ENCODE measurements at regions not wholly inside any gene's neighbourhood (a gene's known extent, or its start where the extent isn't known, plus 50 kb on each side); places are given as distances from the start of the nearest gene placed in this dataset.

- Histone ChIP-seq H3K4me2 (ENCODE audit: low read depth, low read length, poor library complexity, severe bottlenecking) (no peak overlapping the region), H3K9me2 (replicated peaks; ENCODE audit: insufficient read depth, low read length) (no peaks in the 10 kb centered on the region), H3K9me3 (ENCODE audit: low read length) (peaks cover 3% of the 10 kb centered on the region), H3K4me1 (ENCODE audit: low read length) (no peaks in the 10 kb centered on the region), H2AFZ (ENCODE audit: low read length) (no peak overlapping the region), H3K9ac (ENCODE audit: low read length) (no peak overlapping the region), H3K36me3 (ENCODE audit: insufficient read depth, low read length) (no peaks in the 10 kb centered on the region; the same call in 1 of the 2 replicates), H3K79me2 (ENCODE audit: low read length) (no peaks in the 10 kb centered on the region), H3K4me3 (ENCODE audit: low read length) (no peak overlapping the region), H3K27me3 (ENCODE audit: low read length) (no peaks in the 10 kb centered on the region), H4K20me1 (ENCODE audit: insufficient read depth, low read depth, low read length) (no peaks in the 10 kb centered on the region), H3K27ac (ENCODE audit: low read length) (no peak overlapping the region)
- DNase-seq = no peak
These were observed 639.4 kb downstream of the ACTR3B start for GRCh38 chr7:153398789-153399553.

DNA sequence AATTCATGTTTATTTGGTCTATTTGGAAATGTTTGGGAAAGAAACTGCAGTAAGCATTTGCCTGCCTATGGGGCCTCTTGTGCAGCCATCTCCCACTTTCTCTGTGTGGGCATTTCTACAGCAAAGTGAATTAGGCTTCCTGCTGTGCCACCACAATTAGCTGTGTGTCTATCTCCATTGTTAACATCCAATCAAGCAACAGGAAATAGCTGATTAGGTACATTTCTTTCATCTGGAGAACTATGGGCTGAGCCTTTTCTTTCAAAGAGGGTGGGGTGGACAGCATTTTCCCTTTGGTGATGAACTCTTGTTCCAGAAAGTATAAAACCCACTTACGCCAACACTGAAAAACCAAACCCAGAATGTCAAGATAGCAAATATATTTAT is 640.0 kb downstream of the ACTR3B start:
- H2AFZ ChIP-seq (ENCODE audit: low read length) = no peak overlapping the region
- no peaks in the 10 kb centered on the region for H3K9me2 ChIP-seq (replicated peaks; ENCODE audit: insufficient read depth, low read length)
- no peak for DNase-seq
- no peak overlapping the region for H3K9ac ChIP-seq (ENCODE audit: low read length)
- H4K20me1 ChIP-seq (ENCODE audit: insufficient read depth, low read depth, low read length) = no peaks in the 10 kb centered on the region
- no peaks in the 10 kb centered on the region for H3K9me3 ChIP-seq (ENCODE audit: low read length)
- no peak overlapping the region for H3K4me2 ChIP-seq (ENCODE audit: low read depth, low read length, poor library complexity, severe bottlenecking)
- no peaks in the 10 kb centered on the region for H3K27me3 ChIP-seq (ENCODE audit: low read length)
- H3K4me3 ChIP-seq (ENCODE audit: low read length) = no peak overlapping the region
- no peaks in the 10 kb centered on the region for H3K4me1 ChIP-seq (ENCODE audit: low read length)
- H3K27ac ChIP-seq (ENCODE audit: low read length) = no peak overlapping the region
- H3K79me2 ChIP-seq (ENCODE audit: low read length) = no peaks in the 10 kb centered on the region
- H3K36me3 ChIP-seq (ENCODE audit: insufficient read depth, low read length) = no peaks in the 10 kb centered on the region

DNA sequence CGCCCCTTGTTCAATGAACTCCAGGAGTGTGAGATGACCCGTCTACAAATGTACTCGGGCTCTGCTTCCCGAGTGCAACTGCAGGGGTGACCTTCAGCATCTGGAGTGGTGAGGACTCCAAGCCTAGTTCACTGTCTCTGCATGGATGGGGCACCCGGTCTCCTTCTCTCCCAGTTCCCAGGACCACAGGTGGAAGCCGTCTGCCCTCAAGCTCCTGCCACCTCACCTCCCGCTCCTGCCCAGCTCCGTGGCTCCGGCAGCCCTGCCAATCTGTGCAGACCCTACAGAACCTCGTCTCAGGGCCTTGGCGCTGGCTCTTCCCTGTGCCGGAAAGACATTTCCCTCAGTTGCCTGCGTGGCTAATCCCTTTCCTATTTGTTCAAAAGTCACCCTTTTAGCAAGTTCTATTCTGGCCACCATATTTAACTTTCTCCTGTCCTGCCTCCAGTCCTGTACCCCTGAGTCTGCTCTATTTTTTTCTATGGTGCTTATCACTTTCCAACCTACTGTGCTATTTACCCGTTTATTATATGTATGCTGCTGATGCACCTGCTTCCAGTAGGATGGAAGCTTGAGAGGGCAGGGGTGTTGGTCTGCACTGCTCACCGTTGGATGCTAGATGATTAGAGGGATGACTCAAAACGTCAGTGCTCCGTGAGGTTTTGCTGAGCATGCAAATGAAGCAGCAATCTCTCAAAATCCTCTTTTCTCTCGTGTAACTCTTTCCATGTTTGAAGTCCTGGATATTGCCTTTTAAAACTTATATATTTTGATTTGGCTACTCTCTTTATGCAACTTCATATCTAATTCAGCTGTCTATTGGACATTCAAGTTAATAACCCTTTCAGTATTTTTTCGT is 641.4 kb downstream of the ACTR3B start:
- Histone ChIP-seq H3K4me2 (ENCODE audit: low read depth, low read length, poor library complexity, severe bottlenecking) (no peak overlapping the region), H3K27me3 (ENCODE audit: low read length) (no peaks in the 10 kb centered on the region), H3K79me2 (ENCODE audit: low read length) (no peaks in the 10 kb centered on the region), H3K9ac (ENCODE audit: low read length) (no peak overlapping the region), H3K4me3 (ENCODE audit: low read length) (no peak overlapping the region), H2AFZ (ENCODE audit: low read length) (no peak overlapping the region), H3K27ac (ENCODE audit: low read length) (no peak overlapping the region), H3K36me3 (ENCODE audit: insufficient read depth, low read length) (no peaks in the 10 kb centered on the region), H3K9me2 (replicated peaks; ENCODE audit: insufficient read depth, low read length) (no peaks in the 10 kb centered on the region), H3K4me1 (ENCODE audit: low read length) (no peaks in the 10 kb centered on the region), H3K9me3 (ENCODE audit: low read length) (no peaks in the 10 kb centered on the region), H4K20me1 (ENCODE audit: insufficient read depth, low read depth, low read length) (no peaks in the 10 kb centered on the region)
- DNase-seq = no peak

GRCh38 chr7:153401795-153402720 is 642.5 kb downstream of the ACTR3B start:
- Histone ChIP-seq H3K27me3 (ENCODE audit: low read length) (no peaks in the 10 kb centered on the region), H3K9ac (ENCODE audit: low read length) (no peak overlapping the region), H3K27ac (ENCODE audit: low read length) (no peak overlapping the region), H3K4me2 (ENCODE audit: low read depth, low read length, poor library complexity, severe bottlenecking) (no peak overlapping the region), H2AFZ (ENCODE audit: low read length) (no peak overlapping the region), H3K79me2 (ENCODE audit: low read length) (no peaks in the 10 kb centered on the region), H3K4me3 (ENCODE audit: low read length) (no peak overlapping the region), H3K9me2 (replicated peaks; ENCODE audit: insufficient read depth, low read length) (no peaks in the 10 kb centered on the region), H3K36me3 (ENCODE audit: insufficient read depth, low read length) (no peaks in the 10 kb centered on the region), H4K20me1 (ENCODE audit: insufficient read depth, low read depth, low read length) (no peaks in the 10 kb centered on the region), H3K9me3 (ENCODE audit: low read length) (no peaks in the 10 kb centered on the region), H3K4me1 (ENCODE audit: low read length) (no peaks in the 10 kb centered on the region)
- no peak for DNase-seq

DNA sequence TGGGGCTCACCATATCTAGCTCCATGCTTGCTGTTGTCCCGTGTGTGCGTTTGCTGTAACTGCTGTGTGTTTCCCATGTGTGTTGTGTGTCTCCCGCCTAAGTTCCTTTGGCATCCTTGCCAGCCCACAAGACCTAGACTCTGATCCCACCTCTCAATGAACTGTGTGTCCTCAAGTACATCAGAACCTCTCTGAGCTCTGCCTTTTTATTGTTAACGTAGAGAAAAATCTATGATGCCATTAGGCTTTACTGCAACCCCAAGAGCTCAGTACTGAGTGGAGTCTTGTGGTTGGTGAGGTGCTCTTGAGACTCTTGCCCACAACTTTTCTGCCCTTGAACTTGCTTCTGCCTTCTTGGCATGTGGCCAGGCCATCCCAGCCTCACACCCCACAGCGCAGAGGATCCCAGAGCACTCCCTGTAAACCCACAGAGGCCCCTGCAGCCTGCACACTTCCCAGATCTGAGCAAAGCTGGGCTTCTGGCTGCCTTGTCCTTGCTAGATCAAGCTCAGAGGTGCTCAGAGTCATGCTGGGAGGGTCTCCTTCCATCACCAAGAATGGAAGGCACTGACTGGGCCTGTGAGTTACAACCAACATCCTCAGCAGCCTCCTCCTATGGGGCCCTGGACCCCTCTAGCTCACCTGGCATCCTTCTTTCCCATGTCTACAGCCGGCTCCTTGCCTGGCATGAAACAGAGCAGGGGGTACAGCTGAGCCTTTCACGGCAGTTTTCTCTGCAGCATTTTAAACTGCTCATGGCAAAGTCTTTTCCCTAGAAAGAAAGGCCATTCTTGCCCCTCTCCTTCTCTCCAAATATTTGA is 643.4 kb downstream of the ACTR3B start:
- Histone ChIP-seq H3K9me3 (ENCODE audit: low read length) (no peaks in the 10 kb centered on the region), H3K9me2 (replicated peaks; ENCODE audit: insufficient read depth, low read length) (no peaks in the 10 kb centered on the region), H3K36me3 (ENCODE audit: insufficient read depth, low read length) (no peaks in the 10 kb centered on the region), H3K9ac (ENCODE audit: low read length) (no peak overlapping the region), H3K4me3 (ENCODE audit: low read length) (no peak overlapping the region), H3K4me1 (ENCODE audit: low read length) (no peaks in the 10 kb centered on the region), H3K27me3 (ENCODE audit: low read length) (no peaks in the 10 kb centered on the region), H4K20me1 (ENCODE audit: insufficient read depth, low read depth, low read length) (no peaks in the 10 kb centered on the region), H3K79me2 (ENCODE audit: low read length) (no peaks in the 10 kb centered on the region), H3K27ac (ENCODE audit: low read length) (no peak overlapping the region), H2AFZ (ENCODE audit: low read length) (no peak overlapping the region), H3K4me2 (ENCODE audit: low read depth, low read length, poor library complexity, severe bottlenecking) (no peak overlapping the region)
- no peak for DNase-seq

DNA sequence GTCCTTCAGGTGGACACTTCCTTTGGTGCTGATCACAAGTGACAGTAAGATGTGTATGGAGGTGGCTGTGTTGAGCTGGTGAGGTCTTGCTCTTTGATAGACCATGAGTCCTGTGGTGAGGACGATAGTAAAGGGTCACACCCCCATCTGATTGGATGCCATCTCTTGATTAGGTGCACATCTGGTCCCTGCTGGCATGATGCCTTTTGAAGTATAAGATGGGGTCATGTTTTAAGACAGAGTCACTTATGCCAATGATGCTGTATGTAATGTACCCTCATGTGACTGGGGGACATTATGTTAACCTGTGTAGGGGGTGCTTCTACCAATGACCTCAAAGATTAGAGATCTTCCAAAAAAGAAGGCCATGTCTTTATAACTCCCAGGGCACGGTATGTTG is 644.6 kb downstream of the ACTR3B start:
- no peak overlapping the region for H3K4me2 ChIP-seq (ENCODE audit: low read depth, low read length, poor library complexity, severe bottlenecking)
- H3K4me1 ChIP-seq (ENCODE audit: low read length) = no peaks in the 10 kb centered on the region
- no peaks in the 10 kb centered on the region for H3K36me3 ChIP-seq (ENCODE audit: insufficient read depth, low read length)
- H3K4me3 ChIP-seq (ENCODE audit: low read length) = no peak overlapping the region
- H3K27me3 ChIP-seq (ENCODE audit: low read length) = no peaks in the 10 kb centered on the region
- no peaks in the 10 kb centered on the region for H3K9me3 ChIP-seq (ENCODE audit: low read length)
- H3K27ac ChIP-seq (ENCODE audit: low read length) = no peak overlapping the region
- no peak overlapping the region for H3K9ac ChIP-seq (ENCODE audit: low read length)
- DNase-seq = no peak
- H2AFZ ChIP-seq (ENCODE audit: low read length) = no peak overlapping the region
- no peaks in the 10 kb centered on the region for H3K9me2 ChIP-seq (replicated peaks; ENCODE audit: insufficient read depth, low read length)
- no peaks in the 10 kb centered on the region for H3K79me2 ChIP-seq (ENCODE audit: low read length)
- H4K20me1 ChIP-seq (ENCODE audit: insufficient read depth, low read depth, low read length) = no peaks in the 10 kb centered on the region

GRCh38 chr7:153404781-153405279 is 645.3 kb downstream of the ACTR3B start:
- Histone ChIP-seq H2AFZ (ENCODE audit: low read length) (no peak overlapping the region), H3K36me3 (ENCODE audit: insufficient read depth, low read length) (no peaks in the 10 kb centered on the region), H3K4me2 (ENCODE audit: low read depth, low read length, poor library complexity, severe bottlenecking) (no peak overlapping the region), H3K4me3 (ENCODE audit: low read length) (no peak overlapping the region), H3K9me3 (ENCODE audit: low read length) (no peaks in the 10 kb centered on the region), H3K27ac (ENCODE audit: low read length) (no peak overlapping the region), H3K79me2 (ENCODE audit: low read length) (no peaks in the 10 kb centered on the region), H3K4me1 (ENCODE audit: low read length) (no peaks in the 10 kb centered on the region), H3K9me2 (replicated peaks; ENCODE audit: insufficient read depth, low read length) (no peaks in the 10 kb centered on the region), H4K20me1 (ENCODE audit: insufficient read depth, low read depth, low read length) (no peaks in the 10 kb centered on the region), H3K27me3 (ENCODE audit: low read length) (no peaks in the 10 kb centered on the region), H3K9ac (ENCODE audit: low read length) (no peak overlapping the region)
- DNase-seq = no peak
